ENCODE measurements at regions not wholly inside any gene's neighbourhood (a gene's known extent, or its start where the extent isn't known, plus 50 kb on each side); places are given as distances from the start of the nearest gene placed in this dataset.
A peak's percentile ranks its signal among the peaks of the same experiment; 100 is the strongest.

- no peaks in the 10 kb centered on the region for H3K36me3 ChIP-seq (ENCODE audit: control insufficient read depth, insufficient read depth, low read length)
- POLR2A ChIA-PET = no interaction called here
- H3K4me3 ChIP-seq (ENCODE audit: low read depth, low read length) = no peak overlapping the region
- CTCF ChIA-PET = interaction anchor here (1.3 kb wide), 1 partner anchor 15 kb away, joined by 3 read pairs; no protein-coding TSS in a partner anchor
- TF ChIP-seq CTCF (IDR thresholded peaks at IDR 0.05; ENCODE audit: insufficient read depth, low read depth, low read length) = no peak
- H3K27me3 ChIP-seq (ENCODE audit: control insufficient read depth, insufficient read depth, low read length) = no peaks in the 10 kb centered on the region
- DNase-seq (ENCODE audit: low read depth) = no peak
Observed at GRCh38 chr3:16024548-16024947, 149.9 kb upstream of the GALNT15 start.

- no peak for DNase-seq (ENCODE audit: low read depth)
- no peaks in the 10 kb centered on the region for H3K27me3 ChIP-seq (ENCODE audit: control insufficient read depth, insufficient read depth, low read length)
- H3K36me3 ChIP-seq (ENCODE audit: control insufficient read depth, insufficient read depth, low read length) = no peaks in the 10 kb centered on the region
- CTCF ChIA-PET = no interaction called here
- POLR2A ChIA-PET = no interaction called here
- H3K4me3 ChIP-seq (ENCODE audit: low read depth, low read length) = no peak overlapping the region
- TF ChIP-seq CTCF (IDR thresholded peaks at IDR 0.05; ENCODE audit: insufficient read depth, low read depth, low read length) = no peak
Observed at GRCh38 chr3:16026753-16027152, 147.7 kb upstream of the GALNT15 start.

GRCh38 chr3:16028604-16029003, 145.9 kb upstream of the GALNT15 start:
- POLR2A ChIA-PET = no interaction called here
- CTCF ChIA-PET = interaction anchor here (1.3 kb wide), 1 partner anchor 8 kb away, joined by 4 read pairs; no protein-coding TSS in a partner anchor
- Histone ChIP-seq H3K36me3 (ENCODE audit: control insufficient read depth, insufficient read depth, low read length) (no peaks in the 10 kb centered on the region), H3K27me3 (ENCODE audit: control insufficient read depth, insufficient read depth, low read length) (no peaks in the 10 kb centered on the region), H3K4me3 (ENCODE audit: low read depth, low read length) (no peak overlapping the region)
- peak; percentile 40 for DNase-seq (ENCODE audit: low read depth)
- TF ChIP-seq CTCF (IDR thresholded peaks at IDR 0.05; ENCODE audit: insufficient read depth, low read depth, low read length) = no peak

- POLR2A ChIA-PET = no interaction called here
- DNase-seq (ENCODE audit: low read depth) = no peak
- TF ChIP-seq CTCF (IDR thresholded peaks at IDR 0.05; ENCODE audit: insufficient read depth, low read depth, low read length) = no peak
- no peaks in the 10 kb centered on the region for H3K27me3 ChIP-seq (ENCODE audit: control insufficient read depth, insufficient read depth, low read length)
- CTCF ChIA-PET = interaction anchor here (1.1 kb wide), 1 partner anchor 10 kb away, joined by 5 read pairs; no protein-coding TSS in a partner anchor
- H3K4me3 ChIP-seq (ENCODE audit: low read depth, low read length) = no peak overlapping the region
- H3K36me3 ChIP-seq (ENCODE audit: control insufficient read depth, insufficient read depth, low read length) = no peaks in the 10 kb centered on the region
Observed at GRCh38 chr3:16030342-16030741, 144.1 kb upstream of the GALNT15 start.

GRCh38 chr3:16031434-16031833, 143.0 kb upstream of the GALNT15 start:
- Histone ChIP-seq H3K27me3 (ENCODE audit: control insufficient read depth, insufficient read depth, low read length) (no peaks in the 10 kb centered on the region), H3K36me3 (ENCODE audit: control insufficient read depth, insufficient read depth, low read length) (no peaks in the 10 kb centered on the region), H3K4me3 (ENCODE audit: low read depth, low read length) (no peak overlapping the region)
- ChIA-PET CTCF (no interaction called here), POLR2A (no interaction called here)
- DNase-seq (ENCODE audit: low read depth) = no peak
- TF ChIP-seq CTCF (IDR thresholded peaks at IDR 0.05; ENCODE audit: insufficient read depth, low read depth, low read length) = no peak
